Suprapubic skin (tissue), 3 donors: ENCODE measurements at regions not wholly inside any gene's neighbourhood (a gene's known extent, or its start where the extent isn't known, plus 50 kb on each side); places are given as distances from the start of the nearest gene placed in this dataset.

Experiments used
- POLR2A ChIP-seq, 2 donors: fragments of 450-650 bp; IDR thresholded peaks; one replicate each; pipeline ENCODE4 v1.6.1; 2017; ENCODE audit warnings: antibody characterized with exemption in 2 of 2, mild to moderate bottlenecking in 2 of 2, moderate library complexity in 2 of 2
- TF ChIP-seq, protein P1 (sequence below), 2 donors: fragments of 200-600 bp in 1 of 2; fragments of 450-650 bp in 1 of 2; sonication (generic) in 1 of 2; IDR thresholded peaks; one replicate each; pipeline ENCODE4 v1.5.1; 2016 to 2019; ENCODE audit warnings: antibody characterized with exemption in 2 of 2, mild to moderate bottlenecking in 1 of 2, moderate library complexity in 1 of 2

DNA sequence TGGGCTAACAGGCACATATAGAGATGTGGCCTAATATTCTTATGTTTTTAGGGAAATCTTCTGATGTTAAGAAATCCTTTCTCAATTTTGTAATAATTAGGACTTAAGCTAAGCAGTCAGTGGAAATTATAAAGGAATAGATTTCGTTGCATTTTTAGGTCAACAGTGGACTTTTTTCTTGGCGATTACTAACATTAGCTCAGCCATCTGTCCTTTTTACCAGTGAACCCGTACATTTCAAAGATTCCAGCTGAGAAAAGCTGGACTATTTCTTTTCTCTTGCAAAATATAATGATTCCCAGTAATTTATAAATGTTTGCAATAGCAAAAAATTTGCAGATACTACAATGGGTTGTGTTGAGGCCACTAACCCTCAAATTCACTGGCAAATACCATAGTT, 54.9 kb upstream of the CA10 start:
- TF ChIP-seq, protein P1, sequence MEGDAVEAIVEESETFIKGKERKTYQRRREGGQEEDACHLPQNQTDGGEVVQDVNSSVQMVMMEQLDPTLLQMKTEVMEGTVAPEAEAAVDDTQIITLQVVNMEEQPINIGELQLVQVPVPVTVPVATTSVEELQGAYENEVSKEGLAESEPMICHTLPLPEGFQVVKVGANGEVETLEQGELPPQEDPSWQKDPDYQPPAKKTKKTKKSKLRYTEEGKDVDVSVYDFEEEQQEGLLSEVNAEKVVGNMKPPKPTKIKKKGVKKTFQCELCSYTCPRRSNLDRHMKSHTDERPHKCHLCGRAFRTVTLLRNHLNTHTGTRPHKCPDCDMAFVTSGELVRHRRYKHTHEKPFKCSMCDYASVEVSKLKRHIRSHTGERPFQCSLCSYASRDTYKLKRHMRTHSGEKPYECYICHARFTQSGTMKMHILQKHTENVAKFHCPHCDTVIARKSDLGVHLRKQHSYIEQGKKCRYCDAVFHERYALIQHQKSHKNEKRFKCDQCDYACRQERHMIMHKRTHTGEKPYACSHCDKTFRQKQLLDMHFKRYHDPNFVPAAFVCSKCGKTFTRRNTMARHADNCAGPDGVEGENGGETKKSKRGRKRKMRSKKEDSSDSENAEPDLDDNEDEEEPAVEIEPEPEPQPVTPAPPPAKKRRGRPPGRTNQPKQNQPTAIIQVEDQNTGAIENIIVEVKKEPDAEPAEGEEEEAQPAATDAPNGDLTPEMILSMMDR (IDR thresholded peaks at IDR 0.05), result no peak
- TF ChIP-seq POLR2A (IDR thresholded peaks at IDR 0.05), result no peak
